CD4-positive, alpha-beta T cell treated with Interleukin-17A for 1 hour (primary cell): ENCODE measurements at regions not wholly inside any gene's neighbourhood (a gene's known extent, or its start where the extent isn't known, plus 50 kb on each side); places are given as distances from the start of the nearest gene placed in this dataset.

Experiments used
- DNase-seq: peaks from one replicate; pipeline ENCODE4 v3.0.0-alpha.2; 2020

- DNase-seq, result no peak
Observed at GRCh38 chr1:87733386-87733785, 404.7 kb downstream of the LMO4 start.

- no peak for DNase-seq
Observed at GRCh38 chr1:87735750-87736149, 407.1 kb downstream of the LMO4 start.

GRCh38 chr1:87739141-87739540, 410.5 kb downstream of the LMO4 start:
- DNase-seq, result no peak

- no peak for DNase-seq
Observed at GRCh38 chr1:87739704-87740103, 411.0 kb downstream of the LMO4 start.

GRCh38 chr1:87743256-87743655, 414.6 kb downstream of the LMO4 start:
- DNase-seq, result no peak

- no peak for DNase-seq
Observed at GRCh38 chr1:87744056-87744455, 415.4 kb downstream of the LMO4 start.

- no peak for DNase-seq
Observed at GRCh38 chr1:87744763-87745162, 416.1 kb downstream of the LMO4 start.

- no peak for DNase-seq
Observed at GRCh38 chr1:87753366-87753765, 424.7 kb downstream of the LMO4 start.

- DNase-seq, result no peak
Observed at GRCh38 chr1:87754139-87754538, 425.5 kb downstream of the LMO4 start.

GRCh38 chr1:87757676-87758075, 429.0 kb downstream of the LMO4 start:
- DNase-seq, result no peak

GRCh38 chr1:87759421-87760087, 430.9 kb downstream of the LMO4 start:
- no peak for DNase-seq

- no peak for DNase-seq
Observed at GRCh38 chr1:87760155-87760554, 431.5 kb downstream of the LMO4 start.

GRCh38 chr1:87760654-87761053, 432.0 kb downstream of the LMO4 start:
- no peak for DNase-seq

- no peak for DNase-seq
Observed at GRCh38 chr1:87763483-87763882, 434.8 kb downstream of the LMO4 start.

GRCh38 chr1:87765057-87765680, 436.5 kb downstream of the LMO4 start:
- DNase-seq, result no peak

GRCh38 chr1:87765681-87766070, 437.0 kb downstream of the LMO4 start:
- DNase-seq, result no peak

GRCh38 chr1:87766737-87767136, 438.1 kb downstream of the LMO4 start:
- no peak for DNase-seq

GRCh38 chr1:87778896-87779295, 450.2 kb downstream of the LMO4 start:
- DNase-seq, result no peak

- DNase-seq, result no peak
Observed at GRCh38 chr1:87781554-87781953, 452.9 kb downstream of the LMO4 start.

- no peak for DNase-seq
Observed at GRCh38 chr1:87783315-87783714, 454.6 kb downstream of the LMO4 start.

GRCh38 chr1:87785386-87785785, 456.7 kb downstream of the LMO4 start:
- DNase-seq, result no peak

GRCh38 chr1:87786229-87786628, 457.5 kb downstream of the LMO4 start:
- no peak for DNase-seq

GRCh38 chr1:87786861-87787545, 458.3 kb downstream of the LMO4 start:
- DNase-seq, result no peak

- DNase-seq, result no peak
Observed at GRCh38 chr1:87787551-87787950, 458.9 kb downstream of the LMO4 start.
